GM23338 (cell line): ENCODE measurements at regions not wholly inside any gene's neighbourhood (a gene's known extent, or its start where the extent isn't known, plus 50 kb on each side); places are given as distances from the start of the nearest gene placed in this dataset.

Experiments used
- ATAC-seq: fragments of 200-7000 bp; cut with Tn5 transposase; 3 replicates; pipeline ENCODE4 v1.9.1; 2020
- DNase-seq: peaks from one replicate; pipeline ENCODE4 v3.0.0-alpha.2; 2015; ENCODE audit warnings: low spot score
- H2AFZ ChIP-seq: fragments of 200-600 bp; sonication (generic); 2 replicates; pipeline ENCODE4 v1.8.0; 2016; ENCODE audit warnings: antibody characterized with exemption, mild to moderate bottlenecking, moderate library complexity
- H3F3A ChIP-seq: fragments of 200-600 bp; sonication (generic); replicated peaks from 2 replicates; pipeline ENCODE4 v1.8.0; 2017; ENCODE audit warnings: antibody characterized with exemption, mixed run types, low read depth
- H3K27ac ChIP-seq: fragments of 200-600 bp; sonication (generic); 2 replicates; pipeline ENCODE4 v1.6.1; 2016; ENCODE audit warnings: low read depth
- H3K27me3 ChIP-seq: fragments of 200-600 bp; sonication (generic); 2 replicates; pipeline ENCODE4 v1.8.0; 2016; ENCODE audit warnings: mild to moderate bottlenecking, mixed run types, moderate library complexity; ENCODE audit not compliant: insufficient read depth
- H3K36me3 ChIP-seq: fragments of 200-600 bp; sonication (generic); 2 replicates; pipeline ENCODE4 v1.8.0; 2016; ENCODE audit warnings: mild to moderate bottlenecking; ENCODE audit not compliant: insufficient read depth
- H3K4me1 ChIP-seq: fragments of 200-600 bp; sonication (generic); 2 replicates; pipeline ENCODE4 v1.8.0; 2016; ENCODE audit warnings: mild to moderate bottlenecking, moderate library complexity; ENCODE audit not compliant: insufficient read depth
- H3K4me2 ChIP-seq: fragments of 200-600 bp; sonication (generic); 2 replicates; pipeline ENCODE4 v1.7.1; 2017; ENCODE audit warnings: mixed run types
- H3K4me3 ChIP-seq: fragments of 200-600 bp; sonication (generic); 2 replicates; pipeline ENCODE4 v1.6.1; 2016; ENCODE audit warnings: mixed run types
- H3K79me2 ChIP-seq: fragments of 200-600 bp; sonication (generic); replicated peaks from 2 replicates; pipeline ENCODE4 v1.8.0; 2017; ENCODE audit warnings: mild to moderate bottlenecking; ENCODE audit not compliant: insufficient read depth
- H3K9me2 ChIP-seq: fragments of 200-600 bp; sonication (generic); 2 replicates; pipeline ENCODE4 v1.8.0; 2017; ENCODE audit not compliant: insufficient read depth
- H4K20me1 ChIP-seq: fragments of 200-600 bp; sonication (generic); replicated peaks from 2 replicates; pipeline ENCODE4 v1.8.0; 2017; ENCODE audit warnings: mild to moderate bottlenecking; ENCODE audit not compliant: insufficient read depth
- H3K27ac Mint-ChIP-seq: 2 replicates; pipeline ENCODE4 v1.8.0; 2020; ENCODE audit warnings: inconsistent platforms, mild to moderate bottlenecking, moderate library complexity, mixed read lengths
- H3K27me3 Mint-ChIP-seq: 3 replicates; pipeline ENCODE4 v1.8.0; 2022; ENCODE audit warnings: low read depth, mild to moderate bottlenecking, moderate library complexity, mixed read lengths, inconsistent platforms; ENCODE audit not compliant: insufficient read depth, poor library complexity
- H3K36me3 Mint-ChIP-seq: 3 replicates; pipeline ENCODE4 v1.8.0; 2021; ENCODE audit warnings: low read depth, mild to moderate bottlenecking, inconsistent platforms, moderate library complexity, mixed read lengths
- H3K4me1 Mint-ChIP-seq: 3 replicates; pipeline ENCODE4 v1.8.0; 2020; ENCODE audit warnings: mild to moderate bottlenecking, inconsistent platforms, mixed read lengths
- H3K4me3 Mint-ChIP-seq: 3 replicates; pipeline ENCODE4 v1.8.0; 2021; ENCODE audit warnings: moderate library complexity, mild to moderate bottlenecking, inconsistent platforms, mixed read lengths
- H3K9me3 Mint-ChIP-seq: 3 replicates; pipeline ENCODE4 v1.8.0; 2020; ENCODE audit warnings: moderate library complexity, mild to moderate bottlenecking, inconsistent platforms, mixed read lengths
- CREB1 ChIP-seq: fragments of 250-450 bp; sonication (Bioruptor Pico); IDR thresholded peaks from 2 replicates; pipeline ENCODE4 v1.5.0; 2020; ENCODE audit warnings: low read depth, mild to moderate bottlenecking, moderate library complexity
- CTCF ChIP-seq, 2 experiments: fragments of 200-600 bp in 1 of 2; sonication (generic) in 1 of 2; conservative IDR thresholded peaks; 2 replicates each; pipeline versions ENCODE4 v1.5.1 to v1.6.1; 2016 to 2017; ENCODE audit warnings: antibody characterized with exemption in 2 of 2, low read depth in 2 of 2, mild to moderate bottlenecking in 2 of 2, moderate library complexity in 1 of 2
- ETS1 ChIP-seq: IDR thresholded peaks from 2 replicates; pipeline ENCODE4 v1.6.1; 2016; ENCODE audit warnings: antibody characterized with exemption
- EZH2 ChIP-seq: fragments of 200-600 bp; sonication (generic); IDR thresholded peaks from one replicate; pipeline ENCODE4 v1.8.0; 2017; ENCODE audit warnings: antibody characterized with exemption, mild to moderate bottlenecking, low read depth; ENCODE audit not compliant: unreplicated experiment
- EZH2phosphoT487 ChIP-seq: fragments of 200-600 bp; sonication (generic); IDR thresholded peaks from one replicate; pipeline ENCODE4 v1.8.1; 2018; ENCODE audit warnings: antibody characterized with exemption; ENCODE audit not compliant: unreplicated experiment
- NANOG ChIP-seq: IDR thresholded peaks from 2 replicates; pipeline ENCODE4 v1.6.1; 2016; ENCODE audit warnings: antibody characterized with exemption, borderline replicate concordance
- REST ChIP-seq: IDR thresholded peaks from one replicate; pipeline ENCODE4 v1.6.1; 2018; ENCODE audit warnings: antibody characterized with exemption; ENCODE audit not compliant: unreplicated experiment
- ZNF114 ChIP-seq: fragments of 250-450 bp; sonication (Bioruptor Pico); IDR thresholded peaks from 2 replicates; pipeline ENCODE4 v1.5.0; 2020; ENCODE audit warnings: mild to moderate bottlenecking, moderate library complexity
- ZNF331 ChIP-seq: fragments of 250-450 bp; sonication (Bioruptor Pico); IDR thresholded peaks from 2 replicates; pipeline ENCODE4 v1.5.0; 2020; ENCODE audit warnings: low read depth, mild to moderate bottlenecking, moderate library complexity
- ZNF462 ChIP-seq: fragments of 250-450 bp; sonication (Bioruptor Pico); IDR thresholded peaks from 2 replicates; pipeline ENCODE4 v1.5.0; 2020; ENCODE audit warnings: mild to moderate bottlenecking, moderate library complexity

GRCh38 chr21:38167345-38167744, 89.4 kb upstream of the KCNJ15 start:
- Histone ChIP-seq H3K27me3 (no peaks in the 10 kb centered on the region), H3K79me2 (no peaks in the 10 kb centered on the region), H3F3A (no peaks in the 10 kb centered on the region), H3K36me3 (no peaks in the 10 kb centered on the region), H3K9me2 (no peaks in the 10 kb centered on the region), H3K4me3 (no peak overlapping the region), H3K4me2 (no peak overlapping the region), H3K27ac (no peak overlapping the region), H4K20me1 (no peaks in the 10 kb centered on the region), H2AFZ (no peak overlapping the region), H3K4me1 (0 out of 2 replicates have a peak, but pooled peaks cover 13% of the 10 kb centered on the region)
- peaks cover 3% of the 10 kb centered on the region for H3K36me3 Mint-ChIP-seq
- H3K4me3 Mint-ChIP-seq = no peak overlapping the region
- TF ChIP-seq ZNF331 (no peak), EZH2 (no peak), REST (no peak), CREB1 (CRISPR knock-in tag) (no peak), ZNF462 (CRISPR knock-in tag) (no peak), CTCF (conservative IDR thresholded peaks at IDR 0.05; ENCODE audit: low read depth in 2 of 2) (no peak), ETS1 (no peak), NANOG (no peak), EZH2phosphoT487 (no peak), ZNF114 (CRISPR knock-in tag) (no peak)
- no peak for DNase-seq
- H3K27me3 Mint-ChIP-seq = peaks cover 6% of the 10 kb centered on the region
- H3K4me1 Mint-ChIP-seq = peaks cover 23% of the 10 kb centered on the region
- peaks cover 3% of the 10 kb centered on the region; the same call in 2 of the 3 replicates for H3K9me3 Mint-ChIP-seq
- ATAC-seq = no peak
- H3K27ac Mint-ChIP-seq = no peak overlapping the region
